ENCODE measurements at regions not wholly inside any gene's neighbourhood (a gene's known extent, or its start where the extent isn't known, plus 50 kb on each side); places are given as distances from the start of the nearest gene placed in this dataset.
"Not testable (repeated sequence)": the region's sequence is repeated elsewhere in the genome, so short reads cannot be mapped to it uniquely, and the experiment has no call there.

DNA sequence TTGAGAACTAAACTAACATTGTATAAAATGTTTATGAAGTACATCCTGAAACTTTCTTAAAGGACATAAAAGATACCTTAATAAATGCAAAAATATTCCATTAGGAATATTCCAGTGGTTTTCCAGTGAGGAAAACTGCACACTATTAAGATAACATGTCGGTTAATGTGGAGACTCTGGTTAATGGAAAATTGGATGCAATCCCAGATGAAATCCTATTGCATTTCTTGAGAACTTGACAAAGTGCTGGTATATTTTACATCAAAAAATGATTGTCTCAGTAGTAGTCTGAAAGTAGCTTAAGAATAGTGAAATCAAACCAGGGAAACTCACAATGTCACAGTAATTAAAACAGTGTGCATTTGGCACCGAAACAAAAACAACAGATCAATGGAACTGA, 202.5 kb upstream of the MON1B start:
- ATAC-seq (replicated peaks in 1 of 2) (no peak), DNase-seq (no peak)
- no peaks in the 10 kb centered on the region for H3K36me3 Mint-ChIP-seq (ENCODE audit: insufficient read depth in 2 of 2)
- peaks cover 3 to 6% of the 10 kb centered on the region in 2 donors for H3K9me3 Mint-ChIP-seq
- no peak overlapping the region for H3K27ac Mint-ChIP-seq
- H3K4me1 Mint-ChIP-seq (ENCODE audit: low read depth), result no peaks in the 10 kb centered on the region
- no peaks in the 10 kb centered on the region for H3K27me3 Mint-ChIP-seq (ENCODE audit: low read depth)
- H3K4me3 Mint-ChIP-seq, result no peak overlapping the region

- DNase-seq, result no peak
- peaks cover 0 to 9% of the 10 kb centered on the region in 2 donors for H3K9me3 Mint-ChIP-seq
- no peaks in the 10 kb centered on the region for H3K4me1 Mint-ChIP-seq (ENCODE audit: low read depth)
- no peak overlapping the region for H3K4me3 Mint-ChIP-seq
- ATAC-seq (replicated peaks in 1 of 2), result no peak
- no peaks in the 10 kb centered on the region for H3K36me3 Mint-ChIP-seq (ENCODE audit: insufficient read depth in 2 of 2)
- no peak overlapping the region for H3K27ac Mint-ChIP-seq
- no peaks in the 10 kb centered on the region for H3K27me3 Mint-ChIP-seq (ENCODE audit: low read depth)
These were observed 188.3 kb upstream of the MON1B start for GRCh38 chr16:77002644-77003043.

DNA sequence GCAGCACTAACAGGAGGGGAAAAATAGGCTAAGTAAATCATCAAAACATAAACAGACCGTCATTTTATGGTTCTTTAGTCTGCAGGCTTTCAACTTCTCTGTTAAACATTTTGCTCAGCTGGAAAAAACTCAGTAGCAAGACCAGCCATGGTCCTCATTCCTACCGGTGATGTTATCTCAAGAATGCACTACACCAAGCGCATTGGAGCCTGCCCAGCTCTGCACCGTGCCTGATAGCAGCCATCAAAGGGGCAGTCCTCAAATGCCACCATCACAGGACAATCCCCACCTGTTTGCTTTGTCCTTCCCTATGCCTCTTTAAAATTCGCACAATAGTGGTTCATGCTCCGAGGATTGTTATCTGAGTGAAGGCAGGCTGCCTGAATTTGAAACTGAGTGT, 181.5 kb upstream of the MON1B start:
- no peaks in the 10 kb centered on the region for H3K4me1 Mint-ChIP-seq (ENCODE audit: low read depth)
- no peaks in the 10 kb centered on the region for H3K27me3 Mint-ChIP-seq (ENCODE audit: low read depth)
- H3K27ac Mint-ChIP-seq, result no peak overlapping the region
- DNase-seq (no peak), ATAC-seq (replicated peaks in 1 of 2) (no peak)
- H3K9me3 Mint-ChIP-seq, result peaks cover 3 to 8% of the 10 kb centered on the region in 2 donors
- no peak overlapping the region for H3K4me3 Mint-ChIP-seq
- peaks cover 0 to 2% of the 10 kb centered on the region in 2 donors for H3K36me3 Mint-ChIP-seq (ENCODE audit: insufficient read depth in 2 of 2)

DNA sequence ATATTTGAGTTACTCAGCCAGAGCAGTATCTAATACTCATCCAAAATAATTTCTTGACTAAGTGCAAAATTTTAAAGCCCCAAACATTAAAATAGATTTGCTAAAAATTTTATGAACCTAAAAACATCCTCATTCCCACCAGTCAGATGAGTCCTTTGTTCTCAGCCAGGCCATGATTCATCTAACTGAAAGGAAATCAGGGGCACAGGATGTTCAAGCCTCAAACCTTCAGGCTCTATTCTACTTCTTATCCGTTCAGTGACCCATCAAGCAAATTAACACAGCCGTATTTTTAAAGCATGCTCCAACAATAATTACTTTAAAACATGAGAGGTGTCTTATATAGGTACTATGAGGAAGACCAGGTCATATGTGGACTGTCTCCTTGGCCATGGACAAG, 176.5 kb upstream of the MON1B start:
- peaks cover 0 to 2% of the 10 kb centered on the region in 2 donors for H3K36me3 Mint-ChIP-seq (ENCODE audit: insufficient read depth in 2 of 2)
- ATAC-seq (replicated peaks in 1 of 2), result no peak
- peaks cover 6 to 10% of the 10 kb centered on the region in 2 donors for H3K9me3 Mint-ChIP-seq
- no peak overlapping the region for H3K27ac Mint-ChIP-seq
- H3K4me3 Mint-ChIP-seq, result no peak overlapping the region
- DNase-seq, result no peak
- H3K27me3 Mint-ChIP-seq (ENCODE audit: low read depth), result no peaks in the 10 kb centered on the region
- H3K4me1 Mint-ChIP-seq (ENCODE audit: low read depth), result no peaks in the 10 kb centered on the region

DNA sequence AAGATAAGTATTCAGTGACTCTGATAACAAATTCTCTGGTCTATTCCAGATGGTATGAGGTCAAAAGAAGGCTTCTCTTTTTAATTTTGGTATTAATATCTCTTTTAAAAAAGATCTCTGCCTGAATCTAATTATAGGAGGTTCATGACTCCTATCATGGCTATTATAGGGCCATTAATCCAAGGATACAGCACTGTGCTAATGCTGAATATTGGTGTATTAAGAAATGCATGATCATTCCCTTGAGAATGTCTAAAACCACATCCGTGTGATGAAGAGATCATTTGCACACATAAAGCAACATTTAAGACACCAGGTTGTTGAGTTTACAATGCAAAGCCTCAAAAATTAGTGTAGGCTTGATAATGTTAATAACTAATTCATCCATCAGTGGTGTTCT, 160.4 kb upstream of the MON1B start:
- no peak for DNase-seq
- Mint-ChIP-seq H3K27ac (no peak overlapping the region), H3K4me3 (no peak overlapping the region), H3K4me1 (ENCODE audit: low read depth) (no peaks in the 10 kb centered on the region), H3K9me3 (peaks cover under 1 to 1% of the 10 kb centered on the region in 2 donors), H3K36me3 (ENCODE audit: insufficient read depth in 2 of 2) (no peaks in the 10 kb centered on the region), H3K27me3 (ENCODE audit: low read depth) (no peaks in the 10 kb centered on the region)
- ATAC-seq (replicated peaks in 1 of 2), result no peak

DNA sequence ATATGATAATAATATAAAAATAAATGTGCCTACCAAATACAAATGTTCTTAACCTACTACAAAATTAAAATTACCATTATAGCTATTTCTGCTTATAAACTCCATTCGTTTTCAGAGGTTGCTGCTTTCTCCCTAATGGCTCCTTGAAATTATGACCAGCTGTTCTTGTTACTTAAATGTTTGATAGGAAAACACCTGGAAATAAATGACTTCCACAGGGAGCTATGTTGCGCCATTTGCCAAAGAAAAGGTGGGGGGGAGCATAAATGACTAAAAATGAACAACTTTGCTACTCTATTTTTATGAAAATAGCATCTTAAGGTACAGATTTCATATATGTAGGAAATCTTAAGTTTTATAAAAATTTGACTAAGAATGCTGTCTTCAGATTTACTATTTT, 157.5 kb upstream of the MON1B start:
- Mint-ChIP-seq H3K4me3 (no peak overlapping the region), H3K36me3 (ENCODE audit: insufficient read depth in 2 of 2) (no peaks in the 10 kb centered on the region), H3K4me1 (ENCODE audit: low read depth) (no peaks in the 10 kb centered on the region), H3K9me3 (peaks cover 1 to 2% of the 10 kb centered on the region in 2 donors), H3K27ac (no peak overlapping the region), H3K27me3 (ENCODE audit: low read depth) (no peaks in the 10 kb centered on the region)
- DNase-seq, result no peak
- no peak for ATAC-seq (replicated peaks in 1 of 2)

DNA sequence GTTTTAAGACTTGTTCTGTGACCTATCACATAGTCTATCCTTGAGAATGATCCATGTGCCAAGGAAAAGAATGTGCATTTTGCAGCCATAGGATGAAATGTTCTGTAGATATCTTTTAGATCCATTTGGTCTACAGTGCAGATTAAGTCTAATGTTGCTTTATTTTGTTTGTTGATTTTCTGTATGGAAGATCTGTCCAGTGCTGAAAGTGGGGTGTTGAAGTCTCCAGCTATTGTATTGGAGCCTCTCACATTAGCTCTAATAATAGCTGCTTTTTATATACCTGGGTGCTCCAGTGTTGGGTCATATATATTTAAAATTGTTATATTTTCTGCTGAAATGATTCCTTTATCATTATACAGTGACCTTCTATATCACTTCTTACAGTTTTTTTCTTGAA, 155.6 kb upstream of the MON1B start:
- Mint-ChIP-seq H3K27me3 (ENCODE audit: low read depth) (no peaks in the 10 kb centered on the region), H3K4me3 (no peak overlapping the region), H3K27ac (no peak overlapping the region), H3K4me1 (ENCODE audit: low read depth) (no peaks in the 10 kb centered on the region), H3K36me3 (ENCODE audit: insufficient read depth in 2 of 2) (no peaks in the 10 kb centered on the region), H3K9me3 (peaks cover 0 to 2% of the 10 kb centered on the region in 2 donors)
- DNase-seq, result no peak
- ATAC-seq (replicated peaks in 1 of 2), result no peak

- no peak for DNase-seq
- no peaks in the 10 kb centered on the region for H3K36me3 Mint-ChIP-seq (ENCODE audit: insufficient read depth in 2 of 2)
- no peak for ATAC-seq (replicated peaks in 1 of 2)
- no peak overlapping the region for H3K27ac Mint-ChIP-seq
- no peak overlapping the region for H3K4me3 Mint-ChIP-seq
- no peaks in the 10 kb centered on the region for H3K27me3 Mint-ChIP-seq (ENCODE audit: low read depth)
- no peaks in the 10 kb centered on the region for H3K4me1 Mint-ChIP-seq (ENCODE audit: low read depth)
- peaks cover 0 to 2% of the 10 kb centered on the region in 2 donors for H3K9me3 Mint-ChIP-seq
These were observed 153.2 kb upstream of the MON1B start for GRCh38 chr16:77037696-77038347.

GRCh38 chr16:77041468-77041867, 149.5 kb upstream of the MON1B start:
- DNase-seq (no peak), ATAC-seq (replicated peaks in 1 of 2) (no peak)
- Mint-ChIP-seq H3K27me3 (ENCODE audit: low read depth) (no peaks in the 10 kb centered on the region), H3K36me3 (ENCODE audit: insufficient read depth in 2 of 2) (no peaks in the 10 kb centered on the region), H3K9me3 (no peaks in the 10 kb centered on the region), H3K27ac (no peak overlapping the region), H3K4me1 (ENCODE audit: low read depth) (no peaks in the 10 kb centered on the region), H3K4me3 (no peak overlapping the region)

DNA sequence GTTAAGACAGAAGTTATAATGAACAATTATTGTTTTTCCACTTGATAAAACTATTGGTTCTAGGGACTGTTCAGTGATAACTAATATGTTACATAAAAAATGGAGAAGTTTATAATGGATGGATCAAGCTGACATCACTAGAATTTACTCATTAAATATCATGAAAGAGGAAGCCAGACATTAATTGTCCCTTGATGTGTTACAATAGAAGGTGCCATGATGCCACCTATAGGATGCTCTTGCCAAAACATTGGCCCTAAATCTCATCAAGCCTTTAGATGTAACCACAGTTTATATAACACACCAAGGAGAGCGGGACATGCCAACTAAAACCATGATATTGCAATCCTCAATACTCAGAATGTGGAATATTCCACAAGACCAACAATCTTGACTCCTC, 147.9 kb upstream of the MON1B start:
- Mint-ChIP-seq H3K36me3 (ENCODE audit: insufficient read depth in 2 of 2) (no peaks in the 10 kb centered on the region), H3K4me1 (ENCODE audit: low read depth) (no peaks in the 10 kb centered on the region)
- no peak for DNase-seq

GRCh38 chr16:77046206-77046605, 144.8 kb upstream of the MON1B start:
- H3K9me3 Mint-ChIP-seq, result no peaks in the 10 kb centered on the region
- DNase-seq, result no peak
- ATAC-seq (replicated peaks in 1 of 2), result no peak
- no peaks in the 10 kb centered on the region for H3K27me3 Mint-ChIP-seq (ENCODE audit: low read depth)
- no peak overlapping the region for H3K4me3 Mint-ChIP-seq
- H3K27ac Mint-ChIP-seq, result no peak overlapping the region
- H3K36me3 Mint-ChIP-seq (ENCODE audit: insufficient read depth in 2 of 2), result no peaks in the 10 kb centered on the region
- H3K4me1 Mint-ChIP-seq (ENCODE audit: low read depth), result no peaks in the 10 kb centered on the region

More for the DNA sequence above, 147.9 kb upstream of the MON1B start:
- H3K4me3 Mint-ChIP-seq, result no peak overlapping the region
- H3K27me3 Mint-ChIP-seq (ENCODE audit: low read depth), result no peaks in the 10 kb centered on the region
- no peak overlapping the region for H3K27ac Mint-ChIP-seq
- no peaks in the 10 kb centered on the region for H3K9me3 Mint-ChIP-seq
- no peak for ATAC-seq (replicated peaks in 1 of 2)

DNA sequence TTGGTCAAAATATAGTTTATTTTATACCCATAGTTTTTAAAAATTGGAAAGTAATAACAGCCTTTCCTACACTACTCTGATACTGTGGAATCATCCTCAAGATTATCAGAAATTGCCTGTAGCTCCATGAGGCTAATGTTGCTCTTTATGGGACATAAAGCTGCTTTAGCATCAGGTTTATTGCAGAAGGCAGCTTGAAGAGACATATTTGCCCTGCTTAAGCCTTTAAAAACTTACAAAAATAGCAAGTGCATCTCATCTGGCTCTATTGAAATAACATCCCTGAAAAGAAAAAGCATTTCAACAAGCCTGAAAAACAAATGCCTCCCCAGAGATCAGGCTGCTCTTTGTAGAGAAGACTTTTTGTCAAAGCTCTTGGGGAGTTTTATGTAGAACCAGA, 142.9 kb upstream of the MON1B start:
- DNase-seq (no peak), ATAC-seq (replicated peaks in 1 of 2) (no peak)
- H3K4me3 Mint-ChIP-seq, result no peak overlapping the region
- no peaks in the 10 kb centered on the region for H3K36me3 Mint-ChIP-seq (ENCODE audit: insufficient read depth in 2 of 2)
- no peaks in the 10 kb centered on the region for H3K4me1 Mint-ChIP-seq (ENCODE audit: low read depth)
- no peaks in the 10 kb centered on the region for H3K27me3 Mint-ChIP-seq (ENCODE audit: low read depth)
- no peak overlapping the region for H3K27ac Mint-ChIP-seq
- no peaks in the 10 kb centered on the region for H3K9me3 Mint-ChIP-seq

DNA sequence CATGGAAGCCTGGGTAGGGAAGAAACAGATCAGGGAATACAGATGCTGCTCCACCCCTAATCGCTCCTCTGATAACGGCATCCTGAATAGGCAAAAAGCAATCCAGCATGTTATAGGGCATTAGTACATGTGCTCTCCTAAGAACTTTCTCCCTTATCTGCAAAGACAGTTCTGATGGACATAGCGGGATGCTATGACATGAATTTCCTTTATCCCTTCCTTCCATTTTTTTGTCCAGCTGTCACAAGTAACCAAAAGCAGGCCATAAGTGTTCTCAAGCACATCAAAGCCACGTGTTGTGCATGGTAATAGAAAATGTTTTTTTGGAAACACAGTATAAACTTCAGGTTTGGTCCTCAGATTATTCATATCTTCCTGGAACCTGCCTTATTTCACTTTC, 141.4 kb upstream of the MON1B start:
- no peaks in the 10 kb centered on the region for H3K4me1 Mint-ChIP-seq (ENCODE audit: low read depth)
- no peak overlapping the region for H3K4me3 Mint-ChIP-seq
- H3K27me3 Mint-ChIP-seq (ENCODE audit: low read depth), result no peaks in the 10 kb centered on the region
- H3K27ac Mint-ChIP-seq, result no peak overlapping the region
- H3K36me3 Mint-ChIP-seq (ENCODE audit: insufficient read depth in 2 of 2), result no peaks in the 10 kb centered on the region
- ATAC-seq (replicated peaks in 1 of 2) (no peak), DNase-seq (no peak)
- peaks cover 0 to 1% of the 10 kb centered on the region in 2 donors for H3K9me3 Mint-ChIP-seq

GRCh38 chr16:77056597-77056996, 134.4 kb upstream of the MON1B start:
- not testable (repeated sequence) for DNase-seq; H3K27ac Mint-ChIP-seq; H3K4me1 Mint-ChIP-seq (ENCODE audit: low read depth); H3K4me3 Mint-ChIP-seq; H3K36me3 Mint-ChIP-seq (ENCODE audit: insufficient read depth in 2 of 2); H3K27me3 Mint-ChIP-seq (ENCODE audit: low read depth); H3K9me3 Mint-ChIP-seq; ATAC-seq (replicated peaks in 1 of 2)

Measured in activated T-cell treated with anti-CD3 and anti-CD28 coated beads, Interleukin-2, amount 50 U/mL, for 72 hours (primary cell).